OCI-LY3 (cell line): ENCODE measurements at regions not wholly inside any gene's neighbourhood (a gene's known extent, or its start where the extent isn't known, plus 50 kb on each side); places are given as distances from the start of the nearest gene placed in this dataset.

Experiments
- CTCF ChIP-seq: fragments of 200-600, 300-600 bp; sonication (generic); IDR thresholded peaks from 2 replicates; pipeline ENCODE4 v1.5.1; 2014; ENCODE audit warnings: antibody characterized with exemption, low read length, low read depth
- EZH2phosphoT487 ChIP-seq: fragments of 200-600 bp; shearing (Covaris generic); IDR thresholded peaks from 2 replicates; pipeline ENCODE4 v1.6.1; 2018; ENCODE audit warnings: antibody characterized with exemption, mixed run types, low read depth

GRCh38 chr4:83189631-83190136, 75.2 kb upstream of the PLAC8 start:
- TF ChIP-seq CTCF, result no peak
- TF ChIP-seq EZH2phosphoT487, result no peak
